Astrocyte of the cerebellum (primary cell): ENCODE measurements at regions not wholly inside any gene's neighbourhood (a gene's known extent, or its start where the extent isn't known, plus 50 kb on each side); places are given as distances from the start of the nearest gene placed in this dataset.
"Not testable (repeated sequence)": the region's sequence is repeated elsewhere in the genome, so short reads cannot be mapped to it uniquely, and the experiment has no call there.

Experiments used
- DNase-seq: peaks from one replicate; pipeline ENCODE4 v3.0.0-alpha.2; 2011; ENCODE audit warnings: low read depth
- H3K4me3 ChIP-seq: 2 replicates; pipeline ENCODE4 v1.5.1; 2011; ENCODE audit warnings: mild to moderate bottlenecking, low read depth, low read length, moderate library complexity
- in situ Hi-C: cut with HindIII; loops from 2 replicates; pipeline ENCODE4 v1.10.0; 2017; ENCODE audit warnings: low sequenced_read_pairs
- TF ChIP-seq, protein P1 (sequence below): IDR thresholded peaks from 2 replicates; pipeline ENCODE4 v1.5.1; 2012; ENCODE audit warnings: low read length, low read depth, moderate library complexity, mild to moderate bottlenecking; ENCODE audit errors: missing control alignments

DNA sequence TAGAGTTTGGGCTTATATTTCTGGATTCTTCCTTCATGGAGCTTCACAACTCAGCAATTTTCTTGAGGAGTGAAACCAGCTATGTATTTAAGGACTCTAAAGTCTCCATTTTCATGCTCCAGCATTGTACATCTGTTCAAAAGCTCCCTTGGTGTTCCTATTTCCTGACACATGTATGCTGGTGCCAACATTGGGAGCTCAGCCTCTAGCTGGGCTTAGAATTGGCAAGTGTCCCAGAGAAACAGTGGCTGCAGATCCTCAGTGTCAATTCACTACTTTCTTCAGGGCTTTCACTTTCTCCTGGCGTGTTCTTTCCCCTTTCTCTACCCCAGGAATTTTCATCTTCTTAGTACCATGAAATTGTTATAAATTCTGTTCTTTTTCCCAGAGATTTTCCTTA, 103.1 kb downstream of the ZNF467 start:
- in situ Hi-C loops = no loop called here

DNA sequence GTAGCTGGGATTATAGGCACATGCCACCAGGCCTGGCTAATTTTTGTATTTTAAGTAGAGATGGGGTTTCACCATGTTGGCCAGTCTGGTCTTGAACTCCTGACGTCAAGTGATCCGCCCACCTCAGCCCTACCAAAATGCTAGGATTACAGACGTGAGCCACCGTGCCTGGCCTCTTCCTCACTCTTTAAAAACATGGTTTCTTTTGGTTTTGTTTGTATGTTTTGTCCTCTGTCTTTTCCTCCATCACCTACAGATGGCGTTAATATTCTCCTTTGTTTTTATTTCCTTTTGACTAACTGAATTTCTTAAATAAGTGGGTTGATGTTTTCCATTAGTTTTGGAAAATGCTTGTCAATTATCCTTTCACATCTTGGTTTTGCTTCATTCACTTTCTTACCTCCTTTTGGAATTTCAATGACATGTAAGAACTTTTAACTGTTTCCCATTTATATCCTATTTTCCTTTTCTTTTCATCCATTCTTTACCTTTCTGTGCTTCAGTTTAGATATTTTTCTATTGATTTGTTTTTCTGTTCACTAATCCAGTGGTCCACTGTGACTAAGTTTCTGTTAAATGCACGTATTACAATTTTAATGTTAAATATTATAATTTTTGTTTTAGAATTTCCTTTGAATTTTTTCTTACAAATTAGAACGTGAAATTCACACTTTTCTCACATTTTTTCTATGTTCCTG, 104.1 kb downstream of the ZNF467 start:
- H3K4me3 ChIP-seq = no peak overlapping the region
- TF ChIP-seq, protein P1, sequence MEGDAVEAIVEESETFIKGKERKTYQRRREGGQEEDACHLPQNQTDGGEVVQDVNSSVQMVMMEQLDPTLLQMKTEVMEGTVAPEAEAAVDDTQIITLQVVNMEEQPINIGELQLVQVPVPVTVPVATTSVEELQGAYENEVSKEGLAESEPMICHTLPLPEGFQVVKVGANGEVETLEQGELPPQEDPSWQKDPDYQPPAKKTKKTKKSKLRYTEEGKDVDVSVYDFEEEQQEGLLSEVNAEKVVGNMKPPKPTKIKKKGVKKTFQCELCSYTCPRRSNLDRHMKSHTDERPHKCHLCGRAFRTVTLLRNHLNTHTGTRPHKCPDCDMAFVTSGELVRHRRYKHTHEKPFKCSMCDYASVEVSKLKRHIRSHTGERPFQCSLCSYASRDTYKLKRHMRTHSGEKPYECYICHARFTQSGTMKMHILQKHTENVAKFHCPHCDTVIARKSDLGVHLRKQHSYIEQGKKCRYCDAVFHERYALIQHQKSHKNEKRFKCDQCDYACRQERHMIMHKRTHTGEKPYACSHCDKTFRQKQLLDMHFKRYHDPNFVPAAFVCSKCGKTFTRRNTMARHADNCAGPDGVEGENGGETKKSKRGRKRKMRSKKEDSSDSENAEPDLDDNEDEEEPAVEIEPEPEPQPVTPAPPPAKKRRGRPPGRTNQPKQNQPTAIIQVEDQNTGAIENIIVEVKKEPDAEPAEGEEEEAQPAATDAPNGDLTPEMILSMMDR = peak; percentile 25
- no peak for DNase-seq
- in situ Hi-C loops = no loop called here

More for the DNA sequence above, 103.1 kb downstream of the ZNF467 start:
- H3K4me3 ChIP-seq = no peak overlapping the region
- peak; percentile 37 for DNase-seq
- TF ChIP-seq, protein P1 = no peak

DNA sequence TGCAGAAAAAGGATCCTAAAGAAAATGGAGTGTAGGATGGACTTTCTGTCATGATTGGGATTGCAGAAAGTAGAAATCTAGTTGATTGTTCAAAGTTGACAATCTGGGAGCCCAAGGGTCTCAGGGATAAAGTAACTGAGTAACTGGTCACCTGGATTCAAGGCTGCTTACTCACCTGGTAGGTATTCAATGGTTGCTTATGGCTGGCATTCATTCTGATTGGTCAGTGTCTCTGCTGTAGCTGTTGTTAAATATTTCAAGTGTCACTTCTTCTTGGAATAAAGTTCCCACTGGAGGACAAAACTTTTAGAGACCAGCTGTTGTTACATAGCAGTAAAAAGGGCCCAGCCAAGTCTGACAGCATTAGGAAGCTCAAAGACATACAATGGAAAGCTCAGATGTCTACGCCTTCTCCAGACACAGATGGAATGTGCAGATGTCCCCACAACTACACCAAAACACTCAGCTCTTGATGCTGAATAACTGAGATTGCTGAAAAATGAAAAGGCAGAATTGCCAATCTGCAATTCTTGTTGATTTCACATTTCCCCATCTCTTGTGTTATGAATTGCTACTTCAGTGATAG, 106.9 kb downstream of the ZNF467 start:
- in situ Hi-C loops = no loop called here
- TF ChIP-seq, protein P1 = no peak
- no peak overlapping the region for H3K4me3 ChIP-seq
- DNase-seq = no peak

DNA sequence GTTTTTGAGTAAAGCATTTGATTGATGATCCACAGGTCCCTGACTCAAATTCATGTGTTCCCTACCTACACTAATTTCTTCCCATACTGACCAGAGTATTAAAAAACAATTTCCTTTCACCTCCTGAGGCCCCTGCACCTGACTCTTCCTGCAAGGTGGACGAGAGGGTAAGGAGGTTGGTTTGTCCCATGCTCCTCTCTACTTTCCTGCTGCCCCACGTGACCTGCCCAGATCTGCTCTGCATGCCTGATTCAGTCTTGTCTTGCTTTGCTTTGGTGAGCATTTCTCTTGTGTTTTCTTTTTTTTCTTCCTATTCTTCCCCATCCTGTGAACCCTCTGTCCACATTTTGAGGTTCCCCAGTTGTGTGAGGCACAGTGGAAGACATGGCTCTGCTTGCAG, 107.8 kb downstream of the ZNF467 start:
- DNase-seq, H3K4me3 ChIP-seq, in situ Hi-C loops: not testable (repeated sequence)

DNA sequence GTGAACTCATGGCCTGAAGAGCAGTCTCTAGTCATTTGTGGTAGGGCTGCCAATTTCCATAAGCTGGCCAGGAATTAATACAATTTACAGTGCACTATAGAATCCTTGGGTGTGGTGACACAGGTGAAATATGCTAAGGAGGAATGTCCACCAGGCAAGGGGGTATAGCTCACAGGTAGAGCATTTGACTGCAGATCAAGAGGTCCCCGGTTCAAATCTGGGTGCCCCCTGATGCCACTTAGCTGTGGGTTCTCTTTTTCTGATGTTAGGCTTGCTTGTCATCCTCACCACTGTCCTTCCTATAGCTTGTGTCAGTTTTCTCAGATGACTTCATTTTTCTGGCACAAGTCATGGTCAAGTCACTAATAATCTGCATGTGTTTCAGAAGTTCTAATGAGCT, 108.7 kb downstream of the ZNF467 start:
- TF ChIP-seq, protein P1 = no peak
- no peak overlapping the region for H3K4me3 ChIP-seq
- DNase-seq = no peak
- in situ Hi-C loops = no loop called here

DNA sequence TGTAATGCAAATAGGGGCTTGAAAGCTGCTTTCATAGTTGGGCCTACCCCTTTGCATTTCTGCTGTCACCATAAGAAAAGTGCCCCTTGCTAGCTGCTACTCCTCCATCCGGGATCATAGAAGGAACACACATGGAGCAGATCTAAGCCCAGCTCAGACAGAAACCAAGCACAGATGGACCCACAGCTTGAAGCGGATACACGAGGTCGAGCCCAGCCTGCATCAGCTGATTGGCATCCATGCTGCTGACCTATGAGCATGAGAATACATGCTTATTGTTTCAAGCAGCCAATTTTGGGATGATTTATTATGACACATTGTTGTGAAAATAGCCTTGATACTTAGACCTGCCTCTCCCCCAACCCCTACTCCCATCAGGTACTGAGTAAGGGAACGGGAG, 109.2 kb downstream of the ZNF467 start:
- TF ChIP-seq, protein P1 = no peak
- no peak for DNase-seq
- in situ Hi-C loops = no loop called here
- no peak overlapping the region for H3K4me3 ChIP-seq

DNA sequence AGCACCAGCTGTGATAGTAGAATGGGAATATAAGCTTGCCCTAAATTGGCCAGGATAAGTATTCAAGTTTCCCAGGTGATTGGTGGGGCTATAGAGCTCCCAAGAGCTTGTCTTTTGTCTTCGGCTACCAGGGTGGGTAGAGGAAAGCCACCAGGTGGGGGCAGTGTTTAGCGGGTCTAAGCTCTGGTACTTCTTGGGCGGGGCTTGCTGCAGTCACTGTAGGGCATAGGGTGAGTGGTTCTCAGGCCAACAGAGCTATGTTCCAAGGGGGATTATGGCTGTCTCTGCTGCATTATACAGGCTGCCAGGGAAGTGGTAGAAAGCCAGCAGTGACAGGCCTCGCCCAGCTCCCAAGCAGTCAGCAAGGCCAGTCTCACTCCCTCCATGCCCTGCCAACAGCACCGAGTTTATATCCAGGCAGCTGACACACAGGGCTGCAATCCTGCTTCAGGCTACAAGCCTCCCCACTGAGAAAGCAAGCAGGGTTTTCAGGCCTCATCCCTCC, 110.7 kb downstream of the ZNF467 start:
- in situ Hi-C loops = no loop called here
- no peak overlapping the region for H3K4me3 ChIP-seq
- DNase-seq = no peak
- TF ChIP-seq, protein P1 = peak; percentile 39
